ENCODE measurements at regions not wholly inside any gene's neighbourhood (a gene's known extent, or its start where the extent isn't known, plus 50 kb on each side); places are given as distances from the start of the nearest gene placed in this dataset.

- no peak for TF ChIP-seq CTCF (IDR thresholded peaks at IDR 0.05)
- DNase-seq (ENCODE audit: low spot score) (no peak), ATAC-seq (ENCODE audit: low FRiP score) (no peak)
Observed at GRCh38 chr2:36302911-36303310, 52.7 kb upstream of the CRIM1 start.

GRCh38 chr2:36301843-36302242, 53.7 kb upstream of the CRIM1 start:
- ATAC-seq (ENCODE audit: low FRiP score) (no peak), DNase-seq (ENCODE audit: low spot score) (no peak)
- no peak for TF ChIP-seq CTCF (IDR thresholded peaks at IDR 0.05)

GRCh38 chr2:36300697-36301096, 54.9 kb upstream of the CRIM1 start:
- no peak for ATAC-seq (ENCODE audit: low FRiP score)
- no peak for TF ChIP-seq CTCF (IDR thresholded peaks at IDR 0.05)
- no peak for DNase-seq (ENCODE audit: low spot score)

GRCh38 chr2:36296798-36297197, 58.8 kb upstream of the CRIM1 start:
- TF ChIP-seq CTCF (IDR thresholded peaks at IDR 0.05): no peak
- ATAC-seq (ENCODE audit: low FRiP score): no peak
- no peak for DNase-seq (ENCODE audit: low spot score)

GRCh38 chr2:36294316-36294721, 61.3 kb upstream of the CRIM1 start:
- ATAC-seq (ENCODE audit: low FRiP score) (no peak), DNase-seq (ENCODE audit: low spot score) (no peak)
- TF ChIP-seq CTCF (IDR thresholded peaks at IDR 0.05): no peak

GRCh38 chr2:36290306-36290856, 65.2 kb upstream of the CRIM1 start:
- DNase-seq (ENCODE audit: low spot score) (no peak), ATAC-seq (ENCODE audit: low FRiP score) (no peak)
- TF ChIP-seq CTCF (IDR thresholded peaks at IDR 0.05): no peak

GRCh38 chr2:36289731-36290130, 65.8 kb upstream of the CRIM1 start:
- no peak for TF ChIP-seq CTCF (IDR thresholded peaks at IDR 0.05)
- no peak for DNase-seq (ENCODE audit: low spot score)
- ATAC-seq (ENCODE audit: low FRiP score): no peak

All from omental fat pad (tissue), 3 donors.